Caco-2 (cell line): ENCODE measurements at regions not wholly inside any gene's neighbourhood (a gene's known extent, or its start where the extent isn't known, plus 50 kb on each side); places are given as distances from the start of the nearest gene placed in this dataset.

Source experiments
- BruUV-seq: library from RNA; stranded (reverse); fragments of 400-500 nt; replicated peaks from 2 replicates; lab custom pipeline; 2021; lab: Mats Ljungman, UMichigan
- CTCF ChIA-PET: fragments of 300-600 bp; sonication (Branson Sonifier 250); formaldehyde crosslinking; loops from one replicate; lab custom pipeline; 2022; ENCODE audit warnings: antibody characterized with exemption; lab: Charles Lee
- POLR2A ChIA-PET: fragments of 300-600 bp; sonication (Branson Sonifier 250); formaldehyde crosslinking; loops from one replicate; lab custom pipeline; 2022; ENCODE audit warnings: antibody characterized with exemption; lab: Charles Lee
- DNase-seq, 2 experiments: peaks; one replicate each; pipeline versions ENCODE4 v3.0.0 to v3.0.0-alpha.2; 2020 to 2022
- H3K27me3 ChIP-seq: replicated peaks from 2 replicates; pipeline ENCODE4 v1.6.0; 2011; ENCODE audit warnings: low read length; ENCODE audit not compliant: control insufficient read depth, insufficient read depth
- H3K36me3 ChIP-seq: 2 replicates; pipeline ENCODE4 v1.5.1; 2011; ENCODE audit warnings: low read length; ENCODE audit not compliant: control insufficient read depth, insufficient read depth
- H3K4me1 ChIP-seq: fragments of 250-450 bp; sonication (Bioruptor Pico); 2 replicates; pipeline ENCODE4 v1.5.1; 2020; ENCODE audit warnings: mild to moderate bottlenecking
- H3K4me3 ChIP-seq: 2 replicates; pipeline ENCODE4 v1.5.1; 2011; ENCODE audit warnings: low read depth, mild to moderate bottlenecking, control low read depth, low read length
- H3K9me3 ChIP-seq: fragments of 250-450 bp; sonication (Bioruptor Pico); 2 replicates; pipeline ENCODE4 v1.5.1; 2020; ENCODE audit warnings: mild to moderate bottlenecking, moderate library complexity
- H3K27ac Mint-ChIP-seq: one replicate; pipeline ENCODE4 v1.8.0; 2022; ENCODE audit warnings: mixed read lengths; ENCODE audit not compliant: unreplicated experiment
- H3K27me3 Mint-ChIP-seq: one replicate; pipeline ENCODE4 v1.8.0; 2022; ENCODE audit warnings: mixed read lengths; ENCODE audit not compliant: insufficient read depth, unreplicated experiment
- H3K36me3 Mint-ChIP-seq: one replicate; pipeline ENCODE4 v1.8.0; 2022; ENCODE audit warnings: mild to moderate bottlenecking, mixed read lengths; ENCODE audit not compliant: insufficient read depth, unreplicated experiment
- H3K4me1 Mint-ChIP-seq: one replicate; pipeline ENCODE4 v1.8.0; 2022; ENCODE audit warnings: low read depth, mixed read lengths; ENCODE audit not compliant: unreplicated experiment
- H3K4me3 Mint-ChIP-seq: one replicate; pipeline ENCODE4 v1.8.0; 2022; ENCODE audit warnings: mild to moderate bottlenecking, moderate library complexity, mixed read lengths; ENCODE audit not compliant: unreplicated experiment
- H3K9me3 Mint-ChIP-seq: one replicate; pipeline ENCODE4 v1.8.0; 2022; ENCODE audit warnings: mixed read lengths; ENCODE audit not compliant: unreplicated experiment
- CTCF ChIP-seq, 2 experiments: fragments of 200-600 bp in 1 of 2; IDR thresholded peaks; 1 replicate in 1 of 2; 2 replicates in 1 of 2; pipeline versions ENCODE4 v1.5.1 to v1.8.0; 2011 to 2022; ENCODE audit warnings: antibody characterized with exemption in 1 of 2, control low read depth in 1 of 2, inconsistent platforms in 1 of 2, low read depth in 1 of 2, low read length in 1 of 2, mild to moderate bottlenecking in 1 of 2, moderate library complexity in 1 of 2; ENCODE audit not compliant: insufficient read depth in 1 of 2, severe bottlenecking in 1 of 2, unreplicated experiment in 1 of 2
- intact Hi-C: fragments of 100-400 bp; cut with micrococcal nuclease; formaldehyde crosslinking; loops from one replicate; pipeline ENCODE4 v1.10.0; 2022; ENCODE audit not compliant: unreplicated experiment

GRCh38 chr1:96238426-96238825 lies 483.2 kb upstream of the PTBP2 start:
- BruUV-seq, result no TSS peak
- no peaks in the 10 kb centered on the region for H3K4me1 ChIP-seq
- TF ChIP-seq CTCF (IDR thresholded peaks at IDR 0.05; ENCODE audit: insufficient read depth in 1 of 2, low read depth in 1 of 2, low read length in 1 of 2, severe bottlenecking in 1 of 2, unreplicated experiment in 1 of 2), result no peak
- CTCF ChIA-PET, result interaction anchor here (0.6 kb wide), 1 partner anchor 704 kb away, joined by 3 read pairs; no protein-coding TSS in a partner anchor
- intact Hi-C loops, result loop anchor here (10.0 kb wide), 1 partner anchor 606 kb away; no protein-coding TSS in a partner anchor
- Mint-ChIP-seq H3K4me1 (peaks cover 6% of the 10 kb centered on the region), H3K9me3 (no peaks in the 10 kb centered on the region), H3K27ac (no peak overlapping the region), H3K27me3 (no peaks in the 10 kb centered on the region), H3K36me3 (no peaks in the 10 kb centered on the region), H3K4me3 (no peak overlapping the region)
- H3K27me3 ChIP-seq, result no peaks in the 10 kb centered on the region
- DNase-seq, result no peak
- H3K4me3 ChIP-seq, result no peak overlapping the region
- POLR2A ChIA-PET, result no interaction called here
- no peaks in the 10 kb centered on the region for H3K36me3 ChIP-seq
- no peaks in the 10 kb centered on the region for H3K9me3 ChIP-seq

- no peak for TF ChIP-seq CTCF (IDR thresholded peaks at IDR 0.05; ENCODE audit: insufficient read depth in 1 of 2, low read depth in 1 of 2, low read length in 1 of 2, severe bottlenecking in 1 of 2, unreplicated experiment in 1 of 2)
- H3K4me3 ChIP-seq, result no peak overlapping the region
- H3K9me3 Mint-ChIP-seq, result no peaks in the 10 kb centered on the region
- H3K4me1 ChIP-seq, result no peaks in the 10 kb centered on the region
- H3K27ac Mint-ChIP-seq, result no peak overlapping the region
- ChIA-PET CTCF (no interaction called here), POLR2A (no interaction called here)
- DNase-seq, result no peak
- intact Hi-C loops, result no loop called here
- no peaks in the 10 kb centered on the region for H3K27me3 ChIP-seq
- no peaks in the 10 kb centered on the region for H3K36me3 ChIP-seq
- BruUV-seq, result no TSS peak
- H3K36me3 Mint-ChIP-seq, result no peaks in the 10 kb centered on the region
- no peaks in the 10 kb centered on the region for H3K9me3 ChIP-seq
- no peak overlapping the region for H3K4me3 Mint-ChIP-seq
- no peaks in the 10 kb centered on the region for H3K4me1 Mint-ChIP-seq
- H3K27me3 Mint-ChIP-seq, result no peaks in the 10 kb centered on the region
Measured at GRCh38 chr1:96240438-96240837, 481.1 kb upstream of the PTBP2 start.

GRCh38 chr1:96253246-96254035 lies 468.1 kb upstream of the PTBP2 start:
- Mint-ChIP-seq H3K27ac (no peak overlapping the region), H3K36me3 (no peaks in the 10 kb centered on the region), H3K9me3 (no peaks in the 10 kb centered on the region), H3K4me1 (no peaks in the 10 kb centered on the region), H3K4me3 (no peak overlapping the region), H3K27me3 (peaks cover 7% of the 10 kb centered on the region)
- intact Hi-C loops, result no loop called here
- no peak for DNase-seq
- CTCF ChIA-PET, result no interaction called here
- H3K4me1 ChIP-seq, result no peaks in the 10 kb centered on the region
- no peak overlapping the region for H3K4me3 ChIP-seq
- no peaks in the 10 kb centered on the region for H3K27me3 ChIP-seq
- H3K9me3 ChIP-seq, result no peaks in the 10 kb centered on the region
- TF ChIP-seq CTCF (IDR thresholded peaks at IDR 0.05; ENCODE audit: insufficient read depth in 1 of 2, low read depth in 1 of 2, low read length in 1 of 2, severe bottlenecking in 1 of 2, unreplicated experiment in 1 of 2), result no peak
- POLR2A ChIA-PET, result no interaction called here
- no peaks in the 10 kb centered on the region for H3K36me3 ChIP-seq
- BruUV-seq, result no TSS peak
